NCI-H1930 (cell line): ENCODE measurements at regions not wholly inside any gene's neighbourhood (a gene's known extent, or its start where the extent isn't known, plus 50 kb on each side); places are given as distances from the start of the nearest gene placed in this dataset.

Experiments used
- DNase-seq, 2 experiments: peaks; one replicate each; lab custom pipeline; 2025; lab: John Stamatoyannopoulos, UW

- no peak for DNase-seq
Observed at GRCh38 chr14:54310851-54311228, 86.0 kb upstream of the CDKN3 start.

- no peak for DNase-seq
Observed at GRCh38 chr14:54312166-54312801, 84.5 kb upstream of the CDKN3 start.

- no peak for DNase-seq
Observed at GRCh38 chr14:54314365-54315104, 82.3 kb upstream of the CDKN3 start.

- no peak for DNase-seq
Observed at GRCh38 chr14:54316652-54317051, 80.2 kb upstream of the CDKN3 start.

GRCh38 chr14:54317391-54317790, 79.4 kb upstream of the CDKN3 start:
- no peak for DNase-seq

GRCh38 chr14:54322246-54322645, 74.6 kb upstream of the CDKN3 start:
- no peak for DNase-seq

GRCh38 chr14:54322701-54323337, 74.0 kb upstream of the CDKN3 start:
- no peak for DNase-seq

- DNase-seq: no peak
Observed at GRCh38 chr14:54325766-54326165, 71.0 kb upstream of the CDKN3 start.

GRCh38 chr14:54329082-54329695, 67.6 kb upstream of the CDKN3 start:
- peak in 1 of 2 experiments; percentile 29 for DNase-seq

- DNase-seq: no peak
Observed at GRCh38 chr14:54330876-54331275, 65.9 kb upstream of the CDKN3 start.

- DNase-seq: no peak
Observed at GRCh38 chr14:54331516-54331915, 65.3 kb upstream of the CDKN3 start.

GRCh38 chr14:54332490-54332889, 64.3 kb upstream of the CDKN3 start:
- DNase-seq: no peak

GRCh38 chr14:54333511-54333910, 63.3 kb upstream of the CDKN3 start:
- DNase-seq: no peak

- no peak for DNase-seq
Observed at GRCh38 chr14:54335569-54336155, 61.1 kb upstream of the CDKN3 start.

- DNase-seq: no peak
Observed at GRCh38 chr14:54337314-54337713, 59.5 kb upstream of the CDKN3 start.

GRCh38 chr14:54338696-54339317, 58.0 kb upstream of the CDKN3 start:
- no peak for DNase-seq

GRCh38 chr14:54339771-54340170, 57.0 kb upstream of the CDKN3 start:
- no peak for DNase-seq

- no peak for DNase-seq
Observed at GRCh38 chr14:54342806-54343205, 54.0 kb upstream of the CDKN3 start.

GRCh38 chr14:54343272-54344121, 53.3 kb upstream of the CDKN3 start:
- DNase-seq: no peak

GRCh38 chr14:54344445-54344844, 52.4 kb upstream of the CDKN3 start:
- no peak for DNase-seq

GRCh38 chr14:54346257-54346656, 50.5 kb upstream of the CDKN3 start:
- no peak for DNase-seq
